ENCODE measurements at regions not wholly inside any gene's neighbourhood (a gene's known extent, or its start where the extent isn't known, plus 50 kb on each side); places are given as distances from the start of the nearest gene placed in this dataset.

GRCh38 chr1:95431235-95431634, 197.2 kb downstream of the RWDD3 start:
- DNase-seq (ENCODE audit: low read depth): no peak

GRCh38 chr1:95435611-95436010, 201.6 kb downstream of the RWDD3 start:
- no peak for DNase-seq (ENCODE audit: low read depth)

- no peak for DNase-seq (ENCODE audit: low read depth)
Measured at GRCh38 chr1:95437011-95437410, 203.0 kb downstream of the RWDD3 start.

- no peak for DNase-seq (ENCODE audit: low read depth)
Measured at GRCh38 chr1:95437781-95438180, 203.8 kb downstream of the RWDD3 start.

GRCh38 chr1:95438218-95438948, 204.4 kb downstream of the RWDD3 start:
- DNase-seq (ENCODE audit: low read depth): no peak

GRCh38 chr1:95440511-95440910, 206.5 kb downstream of the RWDD3 start:
- no peak for DNase-seq (ENCODE audit: low read depth)

- no peak for DNase-seq (ENCODE audit: low read depth)
Measured at GRCh38 chr1:95449516-95449915, 215.5 kb downstream of the RWDD3 start.

GRCh38 chr1:95451054-95451453, 217.0 kb downstream of the RWDD3 start:
- no peak for DNase-seq (ENCODE audit: low read depth)

GRCh38 chr1:95451904-95452303, 217.9 kb downstream of the RWDD3 start:
- no peak for DNase-seq (ENCODE audit: low read depth)

- no peak for DNase-seq (ENCODE audit: low read depth)
Measured at GRCh38 chr1:95453053-95453452, 219.0 kb downstream of the RWDD3 start.

- DNase-seq (ENCODE audit: low read depth): no peak
Measured at GRCh38 chr1:95467036-95467435, 233.0 kb downstream of the RWDD3 start.

GRCh38 chr1:95475686-95476457, 241.9 kb downstream of the RWDD3 start:
- no peak for DNase-seq (ENCODE audit: low read depth)

GRCh38 chr1:95496307-95496706, 262.3 kb downstream of the RWDD3 start:
- DNase-seq (ENCODE audit: low read depth): no peak

GRCh38 chr1:95496773-95497172, 262.8 kb downstream of the RWDD3 start:
- no peak for DNase-seq (ENCODE audit: low read depth)

GRCh38 chr1:95497566-95497965, 263.6 kb downstream of the RWDD3 start:
- DNase-seq (ENCODE audit: low read depth): no peak

- no peak for DNase-seq (ENCODE audit: low read depth)
Measured at GRCh38 chr1:95503278-95504030, 269.4 kb downstream of the RWDD3 start.

GRCh38 chr1:95504321-95504720, 270.3 kb downstream of the RWDD3 start:
- DNase-seq (ENCODE audit: low read depth): no peak

- DNase-seq (ENCODE audit: low read depth): no peak
Measured at GRCh38 chr1:95506736-95507414, 272.9 kb downstream of the RWDD3 start.

- no peak for DNase-seq (ENCODE audit: low read depth)
Measured at GRCh38 chr1:95509989-95510388, 276.0 kb downstream of the RWDD3 start.

- no peak for DNase-seq (ENCODE audit: low read depth)
Measured at GRCh38 chr1:95512925-95513324, 278.9 kb downstream of the RWDD3 start.

- DNase-seq (ENCODE audit: low read depth): no peak
Measured at GRCh38 chr1:95517506-95517905, 283.5 kb downstream of the RWDD3 start.

GRCh38 chr1:95518310-95518709, 284.3 kb downstream of the RWDD3 start:
- no peak for DNase-seq (ENCODE audit: low read depth)

Measured in RPMI7951 (cell line).